ENCODE measurements at regions not wholly inside any gene's neighbourhood (a gene's known extent, or its start where the extent isn't known, plus 50 kb on each side); places are given as distances from the start of the nearest gene placed in this dataset.

GRCh38 chr22:34620832-34621231 is 445.1 kb upstream of the ISX start:
- TF ChIP-seq POLR2AphosphoS5 (IDR thresholded peaks at IDR 0.05) (no peak), CTCF (IDR thresholded peaks at IDR 0.05) (no peak), POLR2A (IDR thresholded peaks at IDR 0.05) (no peak), EP300 (IDR thresholded peaks at IDR 0.05; ENCODE audit: low read depth) (no peak)
